SH-SY5Y (cell line): ENCODE measurements at regions not wholly inside any gene's neighbourhood (a gene's known extent, or its start where the extent isn't known, plus 50 kb on each side); places are given as distances from the start of the nearest gene placed in this dataset.
A peak's percentile ranks its signal among the peaks of the same experiment; 100 is the strongest.

Experiments used
- GATA2 ChIP-seq: IDR thresholded peaks from 2 replicates; pipeline ENCODE4 v1.6.1; 2011; ENCODE audit warnings: mild to moderate bottlenecking, low read depth, low read length
- GATA3 ChIP-seq: IDR thresholded peaks from 2 replicates; pipeline ENCODE4 v1.6.1; 2011; ENCODE audit warnings: low read depth, mild to moderate bottlenecking, low read length, moderate library complexity

DNA sequence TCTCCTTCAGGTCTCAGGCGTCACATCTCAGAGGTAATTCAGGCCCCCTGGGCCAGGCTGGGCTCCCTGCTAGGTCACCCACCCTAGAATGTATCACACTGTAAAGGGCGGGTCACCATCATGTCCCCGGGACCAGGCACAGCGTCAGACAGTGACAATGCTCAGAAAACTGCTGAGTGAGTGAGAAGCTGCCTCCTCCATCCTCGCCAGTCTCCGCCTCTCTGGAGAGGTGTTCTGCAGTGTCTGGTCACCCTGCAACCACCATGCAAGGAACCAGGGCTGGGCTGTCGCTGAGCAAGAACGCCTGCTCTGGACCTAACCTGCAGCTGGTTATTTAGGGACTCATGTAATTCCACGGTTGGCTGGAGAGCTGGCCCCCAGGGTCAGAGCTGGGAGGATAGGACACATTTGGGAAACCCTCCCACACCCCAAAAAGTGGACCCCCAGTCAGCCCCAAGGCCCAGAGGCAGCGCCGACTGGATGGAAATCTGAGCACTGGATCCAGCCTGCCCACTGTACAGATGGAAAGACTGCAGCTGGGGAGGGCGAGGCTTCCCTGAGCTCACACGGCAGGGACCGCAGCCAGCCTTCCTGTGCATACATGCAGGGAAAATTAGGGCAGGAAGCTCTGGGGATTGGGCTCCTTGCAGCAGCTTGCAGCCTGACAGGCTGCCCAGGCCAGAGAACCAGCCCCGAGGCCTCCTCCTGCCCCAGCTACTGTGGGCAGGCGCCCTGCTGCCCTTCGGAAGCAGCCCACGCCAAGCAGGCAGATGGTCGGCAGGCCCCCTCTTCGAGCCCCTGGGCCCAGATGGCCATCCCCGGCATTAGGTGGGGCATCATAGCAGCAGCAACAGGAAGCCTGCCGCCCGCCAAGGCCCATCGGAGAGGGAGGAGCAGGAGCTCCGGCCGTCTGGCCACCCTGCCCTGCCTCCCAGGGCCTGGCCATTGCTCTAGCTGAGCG is 105.4 kb upstream of the ZMIZ1 start:
- TF ChIP-seq GATA3 = no peak
- TF ChIP-seq GATA2 = 0 out of 2 replicates have a peak, but pooled peaks have one; percentile 17

DNA sequence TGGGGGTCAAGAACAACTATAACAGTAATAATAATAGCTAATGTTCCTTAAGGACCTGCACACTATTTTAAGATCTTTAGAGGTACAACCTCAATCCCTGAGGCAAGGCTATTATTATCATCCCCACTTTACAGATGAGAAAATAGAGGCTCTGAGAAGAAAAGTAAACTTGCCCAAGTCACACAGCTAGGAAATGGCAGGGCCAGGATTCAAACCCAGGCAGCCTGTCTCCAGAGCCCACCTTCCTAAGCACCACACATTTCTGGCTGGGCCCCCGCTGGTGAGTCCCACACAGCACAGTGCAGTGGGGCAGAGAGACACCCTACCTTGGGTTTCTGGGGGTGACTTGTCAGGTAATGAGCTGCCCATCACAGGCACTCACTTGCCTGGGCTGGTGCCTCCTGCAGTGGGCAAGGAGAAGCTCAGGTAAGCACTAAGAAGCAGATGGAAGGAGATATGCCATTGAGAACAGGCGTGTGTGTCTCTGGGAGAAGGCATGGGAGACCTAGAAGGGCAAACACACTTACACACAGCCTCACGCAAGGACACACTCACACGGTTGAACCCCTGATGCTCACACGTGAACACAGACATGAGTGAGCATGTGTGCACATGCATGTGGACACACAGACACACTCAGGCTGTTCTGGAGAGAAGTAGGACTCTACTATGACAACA is 104.4 kb upstream of the ZMIZ1 start:
- TF ChIP-seq GATA3 (no peak), GATA2 (no peak)

DNA sequence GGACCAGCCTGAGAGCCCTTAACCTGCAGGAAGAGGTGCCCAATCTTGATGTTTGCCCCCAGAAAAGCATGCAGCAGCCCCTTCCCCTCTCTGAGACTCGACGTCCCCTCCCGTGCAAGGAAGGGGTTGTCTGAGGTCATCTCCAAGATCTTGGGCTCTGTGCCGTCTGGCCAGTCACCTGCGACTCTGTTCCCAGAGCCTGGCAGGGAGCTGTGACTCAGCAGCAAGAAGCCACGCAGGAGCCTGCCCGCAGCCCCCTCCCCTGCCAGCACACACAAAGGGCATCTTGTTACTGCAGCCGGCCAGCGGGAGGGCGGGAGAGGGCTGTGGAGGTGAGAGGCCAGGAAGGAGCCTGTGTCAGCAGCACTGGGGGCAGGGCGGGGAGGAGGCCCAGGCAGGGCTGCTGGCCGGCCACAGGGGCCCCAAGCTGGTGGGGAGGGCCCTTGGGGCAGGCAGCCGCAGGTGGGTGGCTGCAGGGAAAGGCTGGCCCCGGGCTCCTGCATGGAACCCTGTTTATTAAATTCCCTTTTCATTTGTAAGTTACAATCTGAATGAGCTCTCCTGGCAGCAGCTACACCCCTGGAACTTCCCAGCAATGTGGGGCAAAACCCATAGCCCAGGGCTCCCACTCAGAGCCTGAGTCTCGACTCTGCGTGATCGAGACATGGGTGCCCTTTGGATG is 103.7 kb upstream of the ZMIZ1 start:
- TF ChIP-seq GATA2 (peak; percentile 55), GATA3 (no peak)

DNA sequence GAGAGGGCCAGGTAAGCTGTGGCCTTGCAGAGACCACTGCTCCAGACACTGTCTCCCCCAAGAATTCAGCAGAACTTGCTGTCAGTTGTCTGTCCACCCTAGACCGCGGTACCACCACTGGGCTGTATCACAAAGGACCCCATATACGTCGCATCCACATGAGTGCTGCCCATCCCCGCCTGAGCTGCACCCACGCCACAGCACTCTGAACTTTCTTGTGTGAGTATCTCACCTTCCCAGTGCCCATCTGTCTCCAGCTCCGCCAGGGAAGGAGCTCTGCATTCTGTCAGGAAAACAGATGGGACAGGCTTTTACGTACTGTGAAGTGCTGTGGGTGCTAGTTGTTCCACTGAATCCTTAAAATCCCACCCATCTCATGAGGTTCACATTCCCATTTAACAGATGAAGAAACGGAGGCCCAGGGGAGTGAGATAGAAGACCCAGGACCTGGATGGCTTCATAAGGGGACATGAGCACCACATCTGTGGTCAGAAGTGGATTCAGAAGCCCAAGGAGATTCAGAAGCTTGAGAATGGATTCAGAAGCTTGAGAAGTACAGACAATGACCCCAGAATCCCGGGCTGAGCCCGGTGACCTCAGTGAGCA is 102.5 kb upstream of the ZMIZ1 start:
- TF ChIP-seq GATA2 (no peak), GATA3 (no peak)

DNA sequence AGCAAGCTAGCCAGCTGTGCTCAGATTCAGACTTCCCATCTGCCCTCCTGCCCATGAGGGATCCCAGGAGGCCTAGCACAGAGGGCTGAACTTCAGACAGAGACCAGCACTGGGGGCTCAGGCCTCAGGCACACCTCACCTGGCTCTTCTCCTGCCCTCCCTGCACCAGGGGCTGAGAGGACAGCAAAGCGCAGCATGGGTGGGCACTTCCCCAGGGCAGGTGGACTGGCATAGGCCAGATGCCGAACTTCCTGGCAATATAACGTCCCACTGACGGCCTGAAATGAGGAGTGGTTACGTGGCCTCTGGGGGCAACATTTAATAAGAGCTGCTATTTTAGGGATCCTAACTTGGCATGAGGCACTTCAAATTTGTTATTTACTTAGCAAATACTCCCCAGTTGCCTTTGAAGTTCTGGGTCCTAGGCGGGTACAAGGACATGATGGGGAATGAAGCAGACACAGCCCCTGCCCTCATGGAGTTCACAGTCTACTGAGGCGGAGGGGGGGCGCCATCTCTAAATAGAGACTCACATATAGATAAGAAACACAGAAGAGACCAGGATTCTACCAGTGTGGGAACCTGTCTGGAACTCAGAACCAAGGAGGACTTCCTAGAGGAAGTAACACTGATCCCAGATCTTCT is 101.8 kb upstream of the ZMIZ1 start:
- TF ChIP-seq GATA2 = no peak
- TF ChIP-seq GATA3 = no peak

DNA sequence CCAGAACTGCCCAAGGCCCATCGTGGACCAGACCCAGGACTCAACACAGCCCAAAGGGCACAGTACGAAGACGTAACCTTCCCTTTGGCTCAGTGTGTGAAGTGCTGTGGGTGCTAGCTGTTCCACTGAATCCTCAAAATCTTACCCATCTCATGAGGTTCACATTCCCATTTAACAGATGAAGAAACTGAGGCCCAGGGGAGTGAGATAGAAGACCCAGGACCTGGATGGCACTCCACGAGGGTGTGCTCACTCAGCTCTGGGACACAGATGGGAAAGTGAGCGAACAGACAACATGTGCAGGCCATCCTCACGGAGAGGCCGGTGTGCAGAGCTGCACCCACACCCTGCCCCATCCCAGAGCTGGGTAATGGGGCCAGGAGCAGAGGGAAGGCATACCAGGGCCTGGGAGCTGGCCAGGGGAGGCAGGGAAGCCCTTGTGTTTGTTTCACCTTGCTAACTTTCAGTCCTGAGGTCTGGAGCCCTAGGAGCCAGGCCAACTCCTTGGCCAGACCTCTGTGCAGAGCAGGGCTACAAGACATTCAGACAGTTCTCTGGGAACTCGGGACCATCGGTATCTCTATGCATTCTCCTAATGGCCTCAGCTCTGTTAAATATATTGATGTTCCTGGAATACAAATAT is 100.3 kb upstream of the ZMIZ1 start:
- TF ChIP-seq GATA3 (no peak), GATA2 (no peak)

DNA sequence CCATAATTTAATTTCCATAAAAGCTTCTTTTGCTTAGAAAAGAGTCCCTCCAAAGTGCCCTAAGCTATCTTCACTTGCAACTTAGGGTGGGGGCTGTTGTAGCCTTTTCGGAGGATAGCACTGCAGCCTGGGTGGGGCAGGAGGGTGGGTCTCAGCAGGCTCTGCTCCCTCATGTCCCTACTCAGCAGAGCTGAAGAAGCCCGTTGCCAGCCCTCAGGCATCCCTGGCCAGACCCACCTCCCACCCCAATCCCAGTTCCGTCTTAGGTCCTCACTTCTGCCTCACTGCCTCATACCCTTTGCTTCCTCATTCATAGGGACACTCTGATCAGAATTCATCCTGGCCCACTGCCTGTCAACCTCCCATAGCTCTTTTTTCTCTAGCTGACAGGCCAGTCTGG is 99.8 kb upstream of the ZMIZ1 start:
- TF ChIP-seq GATA2 (no peak), GATA3 (no peak)

DNA sequence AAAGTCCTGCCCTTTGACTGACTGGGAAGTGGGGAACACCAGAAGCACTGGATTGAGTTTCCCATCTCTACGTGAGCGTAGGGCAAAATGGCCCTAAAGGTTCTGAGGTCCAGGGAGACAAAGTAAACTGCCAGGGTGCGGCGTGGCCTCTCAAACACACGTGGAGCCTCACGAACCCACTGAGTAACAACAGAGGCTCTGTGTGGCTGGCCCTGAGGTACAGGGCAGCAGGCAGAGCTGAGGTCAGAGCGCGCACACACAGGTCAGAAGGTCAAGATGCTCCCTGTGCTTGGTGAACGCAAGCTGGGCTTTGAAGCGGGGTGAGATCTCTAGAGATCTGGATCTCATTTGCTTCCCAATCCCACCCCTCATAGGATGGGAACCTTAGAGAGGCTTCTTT is 99.0 kb upstream of the ZMIZ1 start:
- TF ChIP-seq GATA3 (no peak), GATA2 (no peak)

DNA sequence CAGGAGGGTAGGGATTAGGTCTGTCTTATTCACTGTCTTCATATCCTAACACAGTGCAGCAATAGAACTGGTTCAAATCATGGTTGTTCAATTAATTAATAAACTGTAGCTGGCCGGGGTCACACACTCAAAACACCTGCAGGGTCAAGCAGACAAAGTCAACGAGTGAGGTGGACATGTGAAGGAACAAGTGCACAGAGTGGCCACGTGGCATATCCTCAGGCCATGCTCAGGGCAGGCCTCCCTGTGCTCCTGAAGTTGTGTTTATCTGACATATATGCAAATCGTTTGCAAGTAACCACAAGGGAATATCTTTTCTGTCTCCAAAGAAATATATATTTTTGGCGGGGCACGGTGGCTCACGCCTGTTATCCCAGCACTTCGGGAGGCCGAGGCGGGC is 98.5 kb upstream of the ZMIZ1 start:
- no peak for TF ChIP-seq GATA3
- no peak for TF ChIP-seq GATA2

DNA sequence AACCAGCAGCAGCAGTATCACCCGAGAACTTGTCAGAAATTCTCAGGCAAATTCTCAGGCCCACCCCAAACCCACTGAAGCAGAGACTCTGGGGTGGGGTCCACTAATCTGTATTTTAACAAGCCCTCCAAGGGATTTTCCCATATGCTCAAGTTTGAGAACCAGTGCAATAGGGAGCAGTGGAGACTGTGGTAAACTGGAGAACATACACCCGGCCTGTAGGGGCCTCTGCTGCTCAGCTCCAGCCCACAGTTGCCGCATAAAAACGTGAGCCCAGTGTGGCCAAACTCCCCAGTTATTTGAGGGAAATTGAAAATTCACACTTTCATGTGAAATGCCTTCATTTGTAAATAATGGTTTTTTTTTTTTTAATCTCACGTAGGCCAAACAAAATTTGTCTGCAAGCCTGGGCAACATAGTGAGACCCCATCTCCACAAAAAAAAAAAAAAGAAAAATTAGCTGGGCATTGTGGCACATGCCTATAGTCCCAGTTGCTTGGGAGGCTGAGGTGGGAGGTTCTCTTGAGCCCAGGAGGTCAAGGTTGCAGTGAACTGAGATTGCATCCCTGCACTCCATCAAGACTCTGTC is 97.6 kb upstream of the ZMIZ1 start:
- TF ChIP-seq GATA3 (no peak), GATA2 (no peak)

DNA sequence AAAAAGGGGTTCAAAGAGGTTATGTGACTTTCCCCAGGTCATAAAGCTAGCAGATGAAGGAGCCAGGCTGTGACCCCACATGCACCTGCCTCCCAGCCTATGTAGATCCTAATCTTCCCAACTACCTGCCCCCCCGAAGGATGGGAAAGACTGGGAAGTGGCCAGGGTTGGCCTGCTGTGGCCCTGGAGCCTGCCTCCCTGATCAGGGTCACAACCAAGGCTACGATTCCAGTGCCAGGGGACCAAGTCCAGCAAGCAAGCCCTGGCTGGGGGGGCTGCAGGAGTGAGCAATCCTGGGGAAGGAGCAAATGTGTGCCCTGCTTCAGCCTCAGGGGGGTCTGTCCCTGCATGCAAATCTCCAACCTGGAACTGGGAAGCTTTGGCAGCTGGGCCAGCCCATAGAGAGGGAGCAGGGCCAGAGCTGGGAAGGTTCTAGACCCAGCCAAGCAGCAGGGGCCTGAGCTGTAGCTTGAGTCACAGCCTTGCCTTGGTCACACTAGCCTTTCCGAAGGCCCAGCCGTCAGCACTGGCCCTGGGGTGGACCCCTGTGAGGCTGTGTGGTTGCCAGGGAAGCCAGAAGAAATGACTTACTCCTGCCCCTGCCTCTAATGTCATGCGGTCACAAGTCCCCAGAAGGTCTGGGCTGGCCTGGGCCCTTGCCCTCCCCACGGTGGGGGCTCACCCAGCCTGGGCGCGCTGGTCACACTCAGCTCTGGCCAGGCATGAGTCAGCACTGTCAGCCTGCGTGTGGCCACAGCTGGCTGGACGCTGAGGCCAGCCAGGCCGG is 96.4 kb upstream of the ZMIZ1 start:
- no peak for TF ChIP-seq GATA3
- peak; percentile 59 for TF ChIP-seq GATA2
